ENCODE measurements at regions not wholly inside any gene's neighbourhood (a gene's known extent, or its start where the extent isn't known, plus 50 kb on each side); places are given as distances from the start of the nearest gene placed in this dataset.

GRCh38 chr10:78706726-78707540 is 361.8 kb upstream of the ZMIZ1 start:
- peaks cover 0 to 10% (median 0%) of the 10 kb centered on the region in 10 experiments; a peak in 1 of 20 replicates for H3K4me1 ChIP-seq

GRCh38 chr10:78707745-78708144 is 361.0 kb upstream of the ZMIZ1 start:
- no peaks in the 10 kb centered on the region for H4K20me1 ChIP-seq
- peaks cover 0 to 19% (median 12%) of the 10 kb centered on the region in 11 experiments; a peak in 14 of 22 replicates for H3K9me3 ChIP-seq (replicated peaks in 1 of 11)
- H3K4me1 ChIP-seq = peaks cover 0 to 10% (median 0%) of the 10 kb centered on the region in 10 experiments; a peak in 1 of 20 replicates
- no peak overlapping the region for H3K9ac ChIP-seq
- H3K27me3 ChIP-seq = no peaks in the 10 kb centered on the region
- H3K4me3 ChIP-seq = no peak overlapping the region
- no peak overlapping the region for H3K4me2 ChIP-seq
- H3K36me3 ChIP-seq = no peaks in the 10 kb centered on the region
- H3K27ac ChIP-seq = no peak overlapping the region
- TF ChIP-seq Cebpa-rat (IDR thresholded peaks at IDR 0.05) = no peak

More at GRCh38 chr10:78706726-78707540, 361.8 kb upstream of the ZMIZ1 start:
- H3K27me3 ChIP-seq = no peaks in the 10 kb centered on the region
- no peaks in the 10 kb centered on the region for H4K20me1 ChIP-seq
- H3K4me2 ChIP-seq = no peak overlapping the region
- H3K9ac ChIP-seq = no peak overlapping the region
- H3K36me3 ChIP-seq = no peaks in the 10 kb centered on the region
- H3K9me3 ChIP-seq (replicated peaks in 1 of 11) = peaks cover 0 to 19% (median 12%) of the 10 kb centered on the region in 11 experiments; a peak in 14 of 22 replicates
- no peak overlapping the region for H3K4me3 ChIP-seq
- TF ChIP-seq Cebpa-rat (IDR thresholded peaks at IDR 0.05) = no peak
- H3K27ac ChIP-seq = no peak overlapping the region

GRCh38 chr10:78712147-78712546 is 356.6 kb upstream of the ZMIZ1 start:
- no peaks in the 10 kb centered on the region for H3K36me3 ChIP-seq
- no peaks in the 10 kb centered on the region for H3K27me3 ChIP-seq
- H3K9ac ChIP-seq = no peak overlapping the region
- H3K4me3 ChIP-seq = no peak overlapping the region
- peaks cover 0 to 19% (median 12%) of the 10 kb centered on the region in 11 experiments; a peak in 14 of 22 replicates for H3K9me3 ChIP-seq (replicated peaks in 1 of 11)
- H3K27ac ChIP-seq = no peak overlapping the region
- H3K4me2 ChIP-seq = no peak overlapping the region
- H4K20me1 ChIP-seq = no peaks in the 10 kb centered on the region
- H3K4me1 ChIP-seq = 0 out of 20 replicates have a peak, but pooled peaks cover 0 to 5% (median 0%) of the 10 kb centered on the region in 10 experiments
- no peak for TF ChIP-seq Cebpa-rat (IDR thresholded peaks at IDR 0.05)

GRCh38 chr10:78713659-78714058 is 355.1 kb upstream of the ZMIZ1 start:
- no peak overlapping the region for H3K4me2 ChIP-seq
- H3K27ac ChIP-seq = no peak overlapping the region
- peaks cover 0 to 19% (median 12%) of the 10 kb centered on the region in 11 experiments; a peak in 14 of 22 replicates for H3K9me3 ChIP-seq (replicated peaks in 1 of 11)
- no peak for TF ChIP-seq Cebpa-rat (IDR thresholded peaks at IDR 0.05)
- H4K20me1 ChIP-seq = no peaks in the 10 kb centered on the region
- H3K4me1 ChIP-seq = 0 out of 20 replicates have a peak, but pooled peaks cover 0 to 5% (median 0%) of the 10 kb centered on the region in 10 experiments
- no peaks in the 10 kb centered on the region for H3K27me3 ChIP-seq
- H3K9ac ChIP-seq = no peak overlapping the region
- no peaks in the 10 kb centered on the region for H3K36me3 ChIP-seq
- H3K4me3 ChIP-seq = no peak overlapping the region

GRCh38 chr10:78714225-78714624 is 354.5 kb upstream of the ZMIZ1 start:
- H3K4me1 ChIP-seq = 0 out of 20 replicates have a peak, but pooled peaks cover 0 to 5% (median 0%) of the 10 kb centered on the region in 10 experiments
- no peak overlapping the region for H3K27ac ChIP-seq
- no peaks in the 10 kb centered on the region for H3K36me3 ChIP-seq
- peaks cover 0 to 19% (median 12%) of the 10 kb centered on the region in 11 experiments; a peak in 14 of 22 replicates for H3K9me3 ChIP-seq (replicated peaks in 1 of 11)
- no peak overlapping the region for H3K4me2 ChIP-seq
- H3K4me3 ChIP-seq = no peak overlapping the region
- H3K27me3 ChIP-seq = no peaks in the 10 kb centered on the region
- TF ChIP-seq Cebpa-rat (IDR thresholded peaks at IDR 0.05) = no peak
- no peak overlapping the region for H3K9ac ChIP-seq
- H4K20me1 ChIP-seq = no peaks in the 10 kb centered on the region

GRCh38 chr10:78715435-78715834 is 353.3 kb upstream of the ZMIZ1 start:
- H3K27ac ChIP-seq = no peak overlapping the region
- no peaks in the 10 kb centered on the region for H3K36me3 ChIP-seq
- no peak overlapping the region for H3K4me2 ChIP-seq
- H3K27me3 ChIP-seq = no peaks in the 10 kb centered on the region
- no peak overlapping the region for H3K4me3 ChIP-seq
- H3K9me3 ChIP-seq (replicated peaks in 1 of 11) = peaks cover 0 to 15% (median 11%) of the 10 kb centered on the region in 11 experiments; a peak in 14 of 22 replicates
- H3K9ac ChIP-seq = no peak overlapping the region
- H3K4me1 ChIP-seq = 0 out of 20 replicates have a peak, but pooled peaks cover 0 to 5% (median 0%) of the 10 kb centered on the region in 10 experiments
- H4K20me1 ChIP-seq = no peaks in the 10 kb centered on the region
- TF ChIP-seq Cebpa-rat (IDR thresholded peaks at IDR 0.05) = no peak

GRCh38 chr10:78716043-78716660 is 352.6 kb upstream of the ZMIZ1 start:
- TF ChIP-seq Cebpa-rat (IDR thresholded peaks at IDR 0.05) = no peak
- H3K27me3 ChIP-seq = no peaks in the 10 kb centered on the region
- no peak overlapping the region for H3K9ac ChIP-seq
- H3K4me2 ChIP-seq = no peak overlapping the region
- H3K4me1 ChIP-seq = 0 out of 20 replicates have a peak, but pooled peaks cover 0 to 5% (median 0%) of the 10 kb centered on the region in 10 experiments
- no peak overlapping the region for H3K27ac ChIP-seq
- H3K9me3 ChIP-seq (replicated peaks in 1 of 11) = peaks cover 0 to 8% (median 4%) of the 10 kb centered on the region in 11 experiments; a peak in 12 of 22 replicates
- H4K20me1 ChIP-seq = no peaks in the 10 kb centered on the region
- H3K4me3 ChIP-seq = no peak overlapping the region
- H3K36me3 ChIP-seq = no peaks in the 10 kb centered on the region

- H3K27ac ChIP-seq = no peak overlapping the region
- TF ChIP-seq Cebpa-rat (IDR thresholded peaks at IDR 0.05) = no peak
- 0 out of 20 replicates have a peak, but pooled peaks cover 0 to 5% (median 0%) of the 10 kb centered on the region in 10 experiments for H3K4me1 ChIP-seq
- no peaks in the 10 kb centered on the region for H3K36me3 ChIP-seq
- H3K4me3 ChIP-seq = no peak overlapping the region
- H3K27me3 ChIP-seq = no peaks in the 10 kb centered on the region
- H3K4me2 ChIP-seq = no peak overlapping the region
- no peaks in the 10 kb centered on the region; a peak in 1 of 22 replicates for H3K9me3 ChIP-seq (replicated peaks in 1 of 11)
- no peak overlapping the region for H3K9ac ChIP-seq
- H4K20me1 ChIP-seq = no peaks in the 10 kb centered on the region
Measured at GRCh38 chr10:78717200-78717599, 351.6 kb upstream of the ZMIZ1 start.

- Histone ChIP-seq H3K9ac (no peak overlapping the region), H3K27me3 (no peaks in the 10 kb centered on the region), H3K4me1 (0 out of 20 replicates have a peak, but pooled peaks cover 0 to 5% (median 0%) of the 10 kb centered on the region in 10 experiments), H3K36me3 (no peaks in the 10 kb centered on the region), H3K4me2 (no peak overlapping the region), H3K9me3 (replicated peaks in 1 of 11) (no peaks in the 10 kb centered on the region), H3K4me3 (no peak overlapping the region), H3K27ac (no peak overlapping the region), H4K20me1 (no peaks in the 10 kb centered on the region)
- no peak for TF ChIP-seq Cebpa-rat (IDR thresholded peaks at IDR 0.05)
Measured at GRCh38 chr10:78718032-78718572, 350.7 kb upstream of the ZMIZ1 start.

All from BLaER1 treated with 17β-estradiol and CSF1 and Interleukin-3, amounts not matched to agents 10 nM and 100 nM (cell line).